ENCODE measurements at regions not wholly inside any gene's neighbourhood (a gene's known extent, or its start where the extent isn't known, plus 50 kb on each side); places are given as distances from the start of the nearest gene placed in this dataset.

DNA sequence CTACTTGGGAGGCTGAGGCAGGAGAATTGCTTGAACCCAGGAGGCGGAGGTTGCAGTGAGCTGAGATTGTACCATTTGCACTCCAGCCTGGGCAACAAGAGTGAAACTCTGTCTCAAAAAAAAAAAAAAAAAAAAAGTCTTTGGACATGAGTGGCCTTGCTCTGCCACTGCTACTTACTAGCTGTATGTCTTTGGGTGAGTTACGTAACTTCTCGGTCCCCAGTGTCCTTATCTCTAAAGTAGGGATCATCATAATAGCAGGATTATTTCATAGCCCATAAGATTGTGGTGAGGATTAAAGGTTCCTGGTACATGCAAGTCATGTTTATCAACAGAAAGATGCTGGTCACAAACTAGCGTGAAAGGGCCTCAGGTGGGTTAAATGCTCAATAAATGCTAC, 53.9 kb upstream of the HEPHL1 start:
- Histone ChIP-seq H3K79me2 (ENCODE audit: insufficient read depth, low read length) (no peaks in the 10 kb centered on the region), H3K4me2 (ENCODE audit: insufficient read depth, low read length) (no peak overlapping the region), H3K27ac (ENCODE audit: low read depth, low read length) (no peak overlapping the region), H3K4me1 (ENCODE audit: insufficient read depth, low read length) (no peaks in the 10 kb centered on the region), H3K9me3 (ENCODE audit: low read depth, low read length) (no peaks in the 10 kb centered on the region), H4K20me1 (ENCODE audit: insufficient read depth, low read length) (no peaks in the 10 kb centered on the region), H3K4me3 (ENCODE audit: insufficient read depth, low read length) (no peak overlapping the region), H3K36me3 (ENCODE audit: insufficient read depth, low read length) (no peaks in the 10 kb centered on the region), H3K27me3 (ENCODE audit: insufficient read depth, low read length) (peaks cover 23% of the 10 kb centered on the region), H2AFZ (ENCODE audit: low read length) (no peak overlapping the region)
- no peak for DNase-seq (ENCODE audit: insufficient read length, low spot score, missing footprints)
- TF ChIP-seq CTCF (IDR thresholded peaks at IDR 0.05; ENCODE audit: extremely low read depth, low read depth, low read length) = no peak

DNA sequence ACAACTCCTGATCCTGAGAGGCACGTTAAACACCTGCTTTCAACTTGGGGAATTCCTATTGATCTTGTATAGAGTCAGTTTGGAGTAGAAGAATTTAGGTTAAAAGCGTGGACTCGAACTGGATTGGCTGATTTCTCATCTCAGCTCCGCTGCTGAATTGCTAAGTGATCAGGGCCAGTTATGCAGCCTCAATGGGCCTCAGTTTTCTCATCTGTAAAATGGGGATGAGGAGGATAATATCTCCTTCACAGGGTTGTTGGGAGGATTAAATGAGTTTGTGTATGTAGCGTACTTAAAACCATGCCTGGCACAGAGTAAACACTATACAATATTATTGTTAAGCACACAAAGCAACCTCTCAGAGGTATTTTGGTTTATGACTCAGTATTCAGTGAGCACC, 53.2 kb upstream of the HEPHL1 start:
- H4K20me1 ChIP-seq (ENCODE audit: insufficient read depth, low read length) = no peaks in the 10 kb centered on the region
- no peaks in the 10 kb centered on the region for H3K79me2 ChIP-seq (ENCODE audit: insufficient read depth, low read length)
- peaks cover 19% of the 10 kb centered on the region for H3K27me3 ChIP-seq (ENCODE audit: insufficient read depth, low read length)
- no peak overlapping the region for H3K27ac ChIP-seq (ENCODE audit: low read depth, low read length)
- no peak overlapping the region for H2AFZ ChIP-seq (ENCODE audit: low read length)
- H3K4me3 ChIP-seq (ENCODE audit: insufficient read depth, low read length) = no peak overlapping the region
- no peaks in the 10 kb centered on the region for H3K36me3 ChIP-seq (ENCODE audit: insufficient read depth, low read length)
- no peaks in the 10 kb centered on the region for H3K9me3 ChIP-seq (ENCODE audit: low read depth, low read length)
- no peak overlapping the region for H3K4me2 ChIP-seq (ENCODE audit: insufficient read depth, low read length)
- no peak for DNase-seq (ENCODE audit: insufficient read length, low spot score, missing footprints)
- no peaks in the 10 kb centered on the region for H3K4me1 ChIP-seq (ENCODE audit: insufficient read depth, low read length)
- TF ChIP-seq CTCF (IDR thresholded peaks at IDR 0.05; ENCODE audit: extremely low read depth, low read depth, low read length) = no peak

DNA sequence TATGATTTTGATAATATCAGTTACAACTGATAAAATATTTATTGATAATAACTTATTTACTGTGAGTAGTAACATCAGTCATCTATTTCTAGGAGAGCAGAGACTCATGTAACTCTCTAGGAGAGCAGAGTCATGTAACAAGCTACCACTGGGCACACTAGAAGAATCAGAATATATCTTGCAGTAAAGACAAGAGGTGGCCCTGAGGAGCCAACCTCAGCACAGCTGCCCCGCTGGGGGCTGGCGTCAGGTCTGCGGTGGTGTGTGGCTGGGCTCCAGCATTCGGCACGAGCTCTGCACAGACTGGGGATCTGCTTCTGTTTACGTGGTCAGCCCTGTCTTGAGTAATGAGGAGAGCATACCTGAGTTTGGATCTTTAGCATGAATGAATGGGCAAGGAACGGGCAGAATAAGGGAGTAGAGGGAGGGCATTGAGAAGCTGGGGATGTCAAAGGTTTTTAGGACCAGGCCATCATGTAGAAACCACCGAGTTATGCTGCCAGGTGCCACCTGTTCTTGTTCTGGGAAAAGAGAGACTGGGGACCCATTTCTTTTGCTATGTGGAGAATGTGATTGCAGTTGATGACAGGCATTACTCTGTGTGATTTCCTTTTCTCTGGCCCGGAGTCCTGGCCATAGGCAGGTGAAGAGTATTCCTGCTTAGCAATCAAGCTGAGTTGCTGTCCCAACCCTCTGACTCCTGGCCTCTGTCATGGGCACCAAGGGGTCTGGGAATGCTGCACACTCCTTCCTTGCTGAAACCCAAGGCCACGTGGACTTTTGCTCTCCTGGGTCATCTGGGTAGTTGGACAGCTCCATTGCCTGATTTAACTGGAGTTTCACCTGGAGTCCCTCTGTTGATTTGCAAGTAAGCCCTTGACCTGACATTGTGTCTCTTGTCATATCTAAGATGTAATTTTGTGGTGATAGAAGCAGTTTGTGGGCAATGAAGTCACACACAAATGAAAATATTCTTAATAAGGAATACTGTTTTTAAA, 50.9 kb upstream of the HEPHL1 start:
- Histone ChIP-seq H4K20me1 (ENCODE audit: insufficient read depth, low read length) (no peaks in the 10 kb centered on the region), H3K4me3 (ENCODE audit: insufficient read depth, low read length) (no peak overlapping the region), H3K27me3 (ENCODE audit: insufficient read depth, low read length) (peaks cover 19% of the 10 kb centered on the region), H3K79me2 (ENCODE audit: insufficient read depth, low read length) (no peaks in the 10 kb centered on the region), H3K4me1 (ENCODE audit: insufficient read depth, low read length) (no peaks in the 10 kb centered on the region), H2AFZ (ENCODE audit: low read length) (no peak overlapping the region), H3K36me3 (ENCODE audit: insufficient read depth, low read length) (no peaks in the 10 kb centered on the region), H3K4me2 (ENCODE audit: insufficient read depth, low read length) (no peak overlapping the region), H3K9me3 (ENCODE audit: low read depth, low read length) (no peaks in the 10 kb centered on the region), H3K27ac (ENCODE audit: low read depth, low read length) (no peak overlapping the region)
- DNase-seq (ENCODE audit: insufficient read length, low spot score, missing footprints) = no peak
- TF ChIP-seq CTCF (IDR thresholded peaks at IDR 0.05; ENCODE audit: extremely low read depth, low read depth, low read length) = no peak

Measured in osteoblast (primary cell).